ENCODE measurements at regions not wholly inside any gene's neighbourhood (a gene's known extent, or its start where the extent isn't known, plus 50 kb on each side); places are given as distances from the start of the nearest gene placed in this dataset.

- H3K4me3 Mint-ChIP-seq (ENCODE audit: unreplicated experiment) = no peak overlapping the region
- no peaks in the 10 kb centered on the region for H3K27me3 Mint-ChIP-seq (ENCODE audit: unreplicated experiment)
- no peak for TF ChIP-seq CTCF (IDR thresholded peaks at IDR 0.05; ENCODE audit: partially characterized antibody, unreplicated experiment)
- H3K9me3 Mint-ChIP-seq (ENCODE audit: unreplicated experiment) = no peaks in the 10 kb centered on the region
- H3K4me1 Mint-ChIP-seq (ENCODE audit: low read depth, unreplicated experiment) = no peaks in the 10 kb centered on the region
- no peak for DNase-seq
- no peaks in the 10 kb centered on the region for H3K36me3 Mint-ChIP-seq (ENCODE audit: unreplicated experiment)
- no peak overlapping the region for H3K27ac Mint-ChIP-seq (ENCODE audit: unreplicated experiment)
Measured at GRCh38 chrX:141975839-141976238, 72.1 kb downstream of the MAGEC1 start.

- no peaks in the 10 kb centered on the region for H3K36me3 Mint-ChIP-seq (ENCODE audit: unreplicated experiment)
- no peak for DNase-seq
- no peaks in the 10 kb centered on the region for H3K4me1 Mint-ChIP-seq (ENCODE audit: low read depth, unreplicated experiment)
- no peak overlapping the region for H3K27ac Mint-ChIP-seq (ENCODE audit: unreplicated experiment)
- no peak for TF ChIP-seq CTCF (IDR thresholded peaks at IDR 0.05; ENCODE audit: partially characterized antibody, unreplicated experiment)
- no peak overlapping the region for H3K4me3 Mint-ChIP-seq (ENCODE audit: unreplicated experiment)
- H3K9me3 Mint-ChIP-seq (ENCODE audit: unreplicated experiment) = no peaks in the 10 kb centered on the region
- H3K27me3 Mint-ChIP-seq (ENCODE audit: unreplicated experiment) = no peaks in the 10 kb centered on the region
Measured at GRCh38 chrX:141969706-141970105, 66.0 kb downstream of the MAGEC1 start.

- no peaks in the 10 kb centered on the region for H3K27me3 Mint-ChIP-seq (ENCODE audit: unreplicated experiment)
- DNase-seq = no peak
- no peak overlapping the region for H3K27ac Mint-ChIP-seq (ENCODE audit: unreplicated experiment)
- no peak for TF ChIP-seq CTCF (IDR thresholded peaks at IDR 0.05; ENCODE audit: partially characterized antibody, unreplicated experiment)
- no peak overlapping the region for H3K4me3 Mint-ChIP-seq (ENCODE audit: unreplicated experiment)
- no peaks in the 10 kb centered on the region for H3K36me3 Mint-ChIP-seq (ENCODE audit: unreplicated experiment)
- no peaks in the 10 kb centered on the region for H3K4me1 Mint-ChIP-seq (ENCODE audit: low read depth, unreplicated experiment)
- no peaks in the 10 kb centered on the region for H3K9me3 Mint-ChIP-seq (ENCODE audit: unreplicated experiment)
Measured at GRCh38 chrX:141960578-141960977, 56.9 kb downstream of the MAGEC1 start.
